ENCODE measurements at regions not wholly inside any gene's neighbourhood (a gene's known extent, or its start where the extent isn't known, plus 50 kb on each side); places are given as distances from the start of the nearest gene placed in this dataset.

GRCh38 chr10:83276971-83277370 lies 862.3 kb upstream of the GHITM start:
- Histone ChIP-seq H3K27ac (ENCODE audit: low read depth, low read length) (no peak overlapping the region), H3K36me3 (ENCODE audit: low read length) (no peaks in the 10 kb centered on the region), H3K4me3 (ENCODE audit: insufficient read depth, low read length, poor library complexity, severe bottlenecking) (no peak overlapping the region), H3K27me3 (ENCODE audit: low read length) (no peaks in the 10 kb centered on the region), H3K9ac (ENCODE audit: low read length) (no peak overlapping the region), H3F3A (ENCODE audit: insufficient read depth) (no peaks in the 10 kb centered on the region), H3K79me2 (ENCODE audit: insufficient read depth, low read length) (no peaks in the 10 kb centered on the region), H3K4me2 (ENCODE audit: low read depth, low read length, poor library complexity, severe bottlenecking) (no peak overlapping the region), H4K20me1 (ENCODE audit: low read depth, low read length) (no peaks in the 10 kb centered on the region), H3K9me3 (ENCODE audit: insufficient read depth, low read length) (no peaks in the 10 kb centered on the region), H3K9me2 (replicated peaks; ENCODE audit: insufficient read depth, low read length) (no peaks in the 10 kb centered on the region), H2AFZ (ENCODE audit: low read depth, low read length, severe bottlenecking) (no peak overlapping the region)
- no peak for TF ChIP-seq EZH2phosphoT487 (conservative IDR thresholded peaks at IDR 0.05; ENCODE audit: low read length)
- TF ChIP-seq, protein P1, sequence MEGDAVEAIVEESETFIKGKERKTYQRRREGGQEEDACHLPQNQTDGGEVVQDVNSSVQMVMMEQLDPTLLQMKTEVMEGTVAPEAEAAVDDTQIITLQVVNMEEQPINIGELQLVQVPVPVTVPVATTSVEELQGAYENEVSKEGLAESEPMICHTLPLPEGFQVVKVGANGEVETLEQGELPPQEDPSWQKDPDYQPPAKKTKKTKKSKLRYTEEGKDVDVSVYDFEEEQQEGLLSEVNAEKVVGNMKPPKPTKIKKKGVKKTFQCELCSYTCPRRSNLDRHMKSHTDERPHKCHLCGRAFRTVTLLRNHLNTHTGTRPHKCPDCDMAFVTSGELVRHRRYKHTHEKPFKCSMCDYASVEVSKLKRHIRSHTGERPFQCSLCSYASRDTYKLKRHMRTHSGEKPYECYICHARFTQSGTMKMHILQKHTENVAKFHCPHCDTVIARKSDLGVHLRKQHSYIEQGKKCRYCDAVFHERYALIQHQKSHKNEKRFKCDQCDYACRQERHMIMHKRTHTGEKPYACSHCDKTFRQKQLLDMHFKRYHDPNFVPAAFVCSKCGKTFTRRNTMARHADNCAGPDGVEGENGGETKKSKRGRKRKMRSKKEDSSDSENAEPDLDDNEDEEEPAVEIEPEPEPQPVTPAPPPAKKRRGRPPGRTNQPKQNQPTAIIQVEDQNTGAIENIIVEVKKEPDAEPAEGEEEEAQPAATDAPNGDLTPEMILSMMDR (IDR thresholded peaks at IDR 0.05; ENCODE audit: insufficient read depth, low read length, poor library complexity, severe bottlenecking): no peak

DNA sequence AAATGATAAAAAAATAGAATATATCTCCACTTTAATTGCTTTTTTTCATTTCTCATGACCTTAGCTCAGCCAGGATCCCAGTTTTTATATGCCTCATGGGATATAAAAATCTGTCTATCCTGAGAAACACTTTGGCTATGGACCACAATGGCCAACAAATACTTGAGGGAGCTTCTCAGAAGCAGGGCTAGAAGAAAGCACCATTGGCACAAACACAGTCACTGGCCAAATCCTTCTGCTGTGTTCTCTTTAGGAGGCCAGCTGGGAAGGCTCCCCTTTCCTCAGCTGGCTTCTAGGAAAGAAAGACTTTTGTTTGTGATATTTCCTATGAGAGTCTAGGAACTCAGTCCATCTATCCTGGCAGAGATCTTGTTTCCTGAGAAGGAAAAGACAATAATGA lies 856.2 kb upstream of the GHITM start:
- H3K4me3 ChIP-seq (ENCODE audit: insufficient read depth, low read length, poor library complexity, severe bottlenecking): no peak overlapping the region
- no peak overlapping the region for H3K27ac ChIP-seq (ENCODE audit: low read depth, low read length)
- H2AFZ ChIP-seq (ENCODE audit: low read depth, low read length, severe bottlenecking): no peak overlapping the region
- no peak overlapping the region for H3K9ac ChIP-seq (ENCODE audit: low read length)
- H3K27me3 ChIP-seq (ENCODE audit: low read length): no peaks in the 10 kb centered on the region
- H3K9me2 ChIP-seq (replicated peaks; ENCODE audit: insufficient read depth, low read length): no peaks in the 10 kb centered on the region
- no peak for TF ChIP-seq EZH2phosphoT487 (conservative IDR thresholded peaks at IDR 0.05; ENCODE audit: low read length)
- TF ChIP-seq, protein P1 (IDR thresholded peaks at IDR 0.05; ENCODE audit: insufficient read depth, low read length, poor library complexity, severe bottlenecking): no peak
- H3K36me3 ChIP-seq (ENCODE audit: low read length): no peaks in the 10 kb centered on the region
- no peaks in the 10 kb centered on the region for H3K9me3 ChIP-seq (ENCODE audit: insufficient read depth, low read length)
- no peaks in the 10 kb centered on the region for H3F3A ChIP-seq (ENCODE audit: insufficient read depth)
- no peak overlapping the region for H3K4me2 ChIP-seq (ENCODE audit: low read depth, low read length, poor library complexity, severe bottlenecking)
- H4K20me1 ChIP-seq (ENCODE audit: low read depth, low read length): no peaks in the 10 kb centered on the region
- H3K79me2 ChIP-seq (ENCODE audit: insufficient read depth, low read length): no peaks in the 10 kb centered on the region

GRCh38 chr10:83287374-83287773 lies 851.9 kb upstream of the GHITM start:
- Histone ChIP-seq H3K4me2 (ENCODE audit: low read depth, low read length, poor library complexity, severe bottlenecking) (no peak overlapping the region), H3K27me3 (ENCODE audit: low read length) (no peaks in the 10 kb centered on the region), H3F3A (ENCODE audit: insufficient read depth) (no peaks in the 10 kb centered on the region), H2AFZ (ENCODE audit: low read depth, low read length, severe bottlenecking) (no peak overlapping the region), H4K20me1 (ENCODE audit: low read depth, low read length) (no peaks in the 10 kb centered on the region), H3K9me2 (replicated peaks; ENCODE audit: insufficient read depth, low read length) (no peaks in the 10 kb centered on the region), H3K4me3 (ENCODE audit: insufficient read depth, low read length, poor library complexity, severe bottlenecking) (no peak overlapping the region), H3K9me3 (ENCODE audit: insufficient read depth, low read length) (no peaks in the 10 kb centered on the region), H3K79me2 (ENCODE audit: insufficient read depth, low read length) (no peaks in the 10 kb centered on the region), H3K9ac (ENCODE audit: low read length) (no peak overlapping the region), H3K36me3 (ENCODE audit: low read length) (no peaks in the 10 kb centered on the region), H3K27ac (ENCODE audit: low read depth, low read length) (no peak overlapping the region)
- TF ChIP-seq, protein P1 (IDR thresholded peaks at IDR 0.05; ENCODE audit: insufficient read depth, low read length, poor library complexity, severe bottlenecking): no peak
- no peak for TF ChIP-seq EZH2phosphoT487 (conservative IDR thresholded peaks at IDR 0.05; ENCODE audit: low read length)

All from SU-DHL-6 (cell line).